H1 (cell line): ENCODE measurements at regions not wholly inside any gene's neighbourhood (a gene's known extent, or its start where the extent isn't known, plus 50 kb on each side); places are given as distances from the start of the nearest gene placed in this dataset.

Experiments
- CTCF ChIA-PET: fragments of 300-600 bp; sonication (Branson Sonifier 250); formaldehyde crosslinking; loops from one replicate; lab custom pipeline; 2021; ENCODE audit not compliant: partially characterized antibody; lab: Charles Lee
- POLR2A ChIA-PET: fragments of 300-600 bp; sonication (Branson Sonifier 250); formaldehyde crosslinking; loops from one replicate; lab custom pipeline; 2021; ENCODE audit warnings: inconsistent platforms; ENCODE audit not compliant: partially characterized antibody; lab: Charles Lee
- DNase-seq, 2 experiments: peaks; one replicate each; pipeline versions ENCODE4 v3.0.0 to v3.0.0-alpha.2; 2010 to 2022; ENCODE audit warnings: low spot score in 2 of 2, low read depth in 1 of 2, mixed read lengths in 1 of 2
- FAIRE-seq: peaks from 2 replicates; lab custom pipeline; 2011; peaks lifted over from hg19 to GRCh38; lab: Jason Lieb, UNC
- H2AFZ ChIP-seq: 2 replicates; pipeline ENCODE4 v1.8.1; 2012; ENCODE audit warnings: low read length, inconsistent platforms
- H2AK5ac ChIP-seq: 2 replicates; pipeline ENCODE4 v1.6.1; 2013; ENCODE audit warnings: low read depth, low read length
- H2BK120ac ChIP-seq: replicated peaks from 2 replicates; pipeline ENCODE3; 2013; ENCODE audit warnings: low read depth, low read length, inconsistent platforms
- H2BK12ac ChIP-seq: 2 replicates; pipeline ENCODE4 v1.6.1; 2013; ENCODE audit warnings: low read depth, low read length
- H2BK15ac ChIP-seq: 2 replicates; pipeline ENCODE4 v1.6.1; 2013; ENCODE audit warnings: low read length
- H2BK20ac ChIP-seq: 2 replicates; pipeline ENCODE4 v1.6.1; 2013; ENCODE audit warnings: low read length
- H2BK5ac ChIP-seq: 2 replicates; pipeline ENCODE4 v1.6.1; 2013; ENCODE audit warnings: low read depth, low read length
- H3K14ac ChIP-seq: 2 replicates; pipeline ENCODE4 v1.6.1; 2013; ENCODE audit warnings: inconsistent platforms; ENCODE audit not compliant: insufficient read length
- H3K18ac ChIP-seq: 2 replicates; pipeline ENCODE4 v1.6.1; 2013; ENCODE audit warnings: low read length; ENCODE audit errors: extremely low read depth
- H3K23ac ChIP-seq: 2 replicates; pipeline ENCODE4 v1.6.1; 2013; ENCODE audit warnings: inconsistent platforms; ENCODE audit not compliant: insufficient read length
- H3K23me2 ChIP-seq: 2 replicates; pipeline ENCODE4 v1.6.1; 2013; ENCODE audit warnings: low read depth, low read length
- H3K27ac ChIP-seq: 2 replicates; pipeline ENCODE4 v1.6.1; 2011; ENCODE audit warnings: low read depth, low read length, inconsistent platforms
- H3K27me3 ChIP-seq, 4 experiments: replicated peaks in 1 of 4; 1 replicate in 1 of 4; 2 replicates in 3 of 4; pipeline versions ENCODE4 v1.6.1 to v1.8.1; 2011 to 2013; ENCODE audit warnings: low read length in 3 of 4, mild to moderate bottlenecking in 3 of 4, inconsistent platforms in 2 of 4, mixed read lengths in 2 of 4, moderate library complexity in 1 of 4; ENCODE audit not compliant: control insufficient read depth in 3 of 4, insufficient read depth in 3 of 4; ENCODE audit errors: extremely low read depth in 1 of 4
- H3K36me3 ChIP-seq, 4 experiments: 2 replicates each; pipeline versions ENCODE4 v1.6.1 to v1.8.1; 2011 to 2013; ENCODE audit warnings: mild to moderate bottlenecking in 4 of 4, low read length in 3 of 4, moderate library complexity in 2 of 4, control low read depth in 1 of 4, inconsistent platforms in 1 of 4; ENCODE audit not compliant: insufficient read depth in 4 of 4, control insufficient read depth in 2 of 4
- H3K4ac ChIP-seq: replicated peaks from 2 replicates; pipeline ENCODE3; 2013; ENCODE audit warnings: low read length, low read depth, mixed read lengths, inconsistent platforms; ENCODE audit not compliant: insufficient read length
- H3K4me1 ChIP-seq, 4 experiments: replicated peaks in 1 of 4; 1 replicate in 1 of 4; 2 replicates in 3 of 4; pipeline versions ENCODE4 v1.6.1 to v1.8.1; 2011 to 2013; ENCODE audit warnings: low read length in 3 of 4, inconsistent platforms in 2 of 4, mixed read lengths in 1 of 4; ENCODE audit not compliant: insufficient read depth in 4 of 4, control insufficient read depth in 3 of 4
- H3K4me2 ChIP-seq, 2 experiments: 2 replicates each; pipeline versions ENCODE4 v1.6.1 to v1.8.1; 2011 to 2013; ENCODE audit warnings: low read depth in 2 of 2, low read length in 2 of 2, control low read depth in 1 of 2, inconsistent platforms in 1 of 2, mild to moderate bottlenecking in 1 of 2; ENCODE audit not compliant: insufficient read depth in 1 of 2
- H3K4me3 ChIP-seq, 4 experiments: fragments of 200-600, 300-600 bp in 1 of 4; sonication (generic), shearing (Covaris generic), sonication (Bioruptor Twin) in 1 of 4; 2 replicates each; pipeline versions ENCODE4 v1.5.1 to v1.8.1; 2011 to 2016; ENCODE audit warnings: low read length in 4 of 4, low read depth in 3 of 4, control low read depth in 2 of 4, inconsistent platforms in 2 of 4, mild to moderate bottlenecking in 2 of 4, mixed read lengths in 1 of 4, moderate library complexity in 1 of 4; ENCODE audit not compliant: insufficient read depth in 2 of 4; ENCODE audit errors: extremely low read depth in 1 of 4
- H3K56ac ChIP-seq: replicated peaks from 2 replicates; pipeline ENCODE3; 2013; ENCODE audit warnings: low read depth, mild to moderate bottlenecking, mixed read lengths, low read length, inconsistent platforms; ENCODE audit not compliant: insufficient read length
- H3K79me1 ChIP-seq: 2 replicates; pipeline ENCODE4 v1.6.1; 2013; ENCODE audit warnings: low read depth, low read length, control low read depth
- H3K79me2 ChIP-seq, 2 experiments: 2 replicates each; pipeline versions ENCODE4 v1.6.1 to v1.8.1; 2012 to 2013; ENCODE audit warnings: low read length in 2 of 2, mild to moderate bottlenecking in 2 of 2, inconsistent platforms in 1 of 2; ENCODE audit not compliant: insufficient read depth in 2 of 2, control insufficient read depth in 1 of 2
- H3K9ac ChIP-seq, 4 experiments: replicated peaks in 1 of 4; 1 replicate in 1 of 4; 2 replicates in 3 of 4; pipeline versions ENCODE4 v1.6.1 to v1.8.1; 2011 to 2013; ENCODE audit warnings: low read depth in 3 of 4, low read length in 3 of 4, control low read depth in 2 of 4, mild to moderate bottlenecking in 2 of 4, moderate library complexity in 2 of 4, inconsistent platforms in 1 of 4; ENCODE audit errors: extremely low read depth in 1 of 4
- H3K9me3 ChIP-seq, 2 experiments: 2 replicates each; pipeline versions ENCODE4 v1.6.1 to v1.8.1; 2012 to 2013; ENCODE audit warnings: mild to moderate bottlenecking in 2 of 2, moderate library complexity in 2 of 2, control low read depth in 1 of 2, inconsistent platforms in 1 of 2, low read depth in 1 of 2, low read length in 1 of 2, mixed read lengths in 1 of 2; ENCODE audit not compliant: insufficient read depth in 2 of 2
- H4K20me1 ChIP-seq, 2 experiments: replicated peaks in 1 of 2; 2 replicates each; pipeline versions ENCODE3 to v1.8.1; 2011 to 2013; ENCODE audit warnings: inconsistent platforms in 2 of 2, low read length in 2 of 2, mild to moderate bottlenecking in 1 of 2; ENCODE audit not compliant: insufficient read depth in 2 of 2, control insufficient read depth in 1 of 2
- H4K5ac ChIP-seq: 2 replicates; pipeline ENCODE4 v1.6.1; 2013; ENCODE audit warnings: low read length, low read depth, mixed read lengths, inconsistent platforms; ENCODE audit not compliant: insufficient read length
- H4K8ac ChIP-seq: 2 replicates; pipeline ENCODE4 v1.8.0; 2013; ENCODE audit warnings: mild to moderate bottlenecking, moderate library complexity, low read length, inconsistent platforms; ENCODE audit not compliant: insufficient read depth; ENCODE audit errors: extremely low read depth
- H4K91ac ChIP-seq: replicated peaks from 2 replicates; pipeline ENCODE3; 2013; ENCODE audit warnings: low read length, mixed read lengths, inconsistent platforms; ENCODE audit not compliant: insufficient read length
- CTBP2 ChIP-seq: IDR thresholded peaks from 2 replicates; pipeline ENCODE4 v1.7.0; 2011; ENCODE audit warnings: borderline replicate concordance, mild to moderate bottlenecking, moderate library complexity, mixed read lengths, low read length; ENCODE audit not compliant: insufficient read depth, insufficient read length
- FOSL1 ChIP-seq: IDR thresholded peaks from 2 replicates; pipeline ENCODE4 v1.6.1; 2011; ENCODE audit warnings: mild to moderate bottlenecking, low read depth, low read length, moderate library complexity; ENCODE audit not compliant: insufficient read depth
- MAFK ChIP-seq: IDR thresholded peaks from 2 replicates; pipeline ENCODE4 v1.6.1; 2012; ENCODE audit warnings: low read depth, mild to moderate bottlenecking, improper control_type of control experiment, low read length
- NRF1 ChIP-seq: IDR thresholded peaks from 2 replicates; pipeline ENCODE4 v1.6.1; 2011; ENCODE audit warnings: mild to moderate bottlenecking, low read depth, low read length, improper control_type of control experiment
- RXRA ChIP-seq: IDR thresholded peaks from 2 replicates; pipeline ENCODE4 v1.6.1; 2011; ENCODE audit warnings: low read depth, mild to moderate bottlenecking, low read length, moderate library complexity; ENCODE audit not compliant: insufficient read depth
- SIN3A ChIP-seq, 2 experiments: IDR thresholded peaks in 1 of 2; conservative IDR thresholded peaks in 1 of 2; 2 replicates each; pipeline ENCODE4 v1.6.1; 2011 to 2012; ENCODE audit warnings: low read length in 2 of 2, improper control_type of control experiment in 1 of 2, low read depth in 1 of 2, mild to moderate bottlenecking in 1 of 2
- SIX5 ChIP-seq: IDR thresholded peaks from 2 replicates; pipeline ENCODE4 v1.6.1; 2011; ENCODE audit warnings: mild to moderate bottlenecking, low read depth, low read length
- SP2 ChIP-seq: IDR thresholded peaks from 2 replicates; pipeline ENCODE4 v1.6.1; 2012; ENCODE audit warnings: mild to moderate bottlenecking, low read length, inconsistent platforms
- SRF ChIP-seq: IDR thresholded peaks from 2 replicates; pipeline ENCODE4 v1.6.1; 2011; ENCODE audit warnings: mild to moderate bottlenecking, low read depth, low read length, moderate library complexity
- TAF7 ChIP-seq: optimal IDR thresholded peaks from 2 replicates; pipeline ENCODE3; 2011; ENCODE audit warnings: low read depth, mild to moderate bottlenecking, inconsistent platforms, low read length, moderate library complexity, borderline replicate concordance
- TCF12 ChIP-seq: IDR thresholded peaks from 2 replicates; pipeline ENCODE4 v1.6.1; 2011; ENCODE audit warnings: low read depth, mild to moderate bottlenecking, low read length
- USF2 ChIP-seq: IDR thresholded peaks from 2 replicates; pipeline ENCODE4 v1.6.1; 2011; ENCODE audit warnings: low read length, improper control_type of control experiment
- YY1 ChIP-seq: IDR thresholded peaks from 2 replicates; pipeline ENCODE4 v1.6.1; 2011; ENCODE audit warnings: low read depth, mild to moderate bottlenecking, low read length
- WGBS, 2 experiments: shearing (Covaris generic) in 1 of 2; methylation state at CpG; one replicate each; pipeline versions ENCODE4 v1.1.6 to v1.1.7; 2013 to 2015; ENCODE audit warnings: low lambda C conversion rate in 2 of 2, mixed read lengths in 2 of 2, inconsistent platforms in 1 of 2, low coverage in 1 of 2, missing lambda C conversion rate in 1 of 2; ENCODE audit not compliant: insufficient replicate concordance in 2 of 2, insufficient coverage in 1 of 2, insufficient read length in 1 of 2; ENCODE audit errors: extremely low coverage in 1 of 2, missing lambda C conversion rate in 1 of 2; 5-methylcytosine and 5-hydroxymethylcytosine counted together

GRCh38 chr16:48899500-48899899 is 289.5 kb upstream of the N4BP1 start:
- Histone ChIP-seq H4K5ac (no peak overlapping the region), H3K14ac (no peak overlapping the region), H3K4me3 (no peak overlapping the region), H3K9ac (no peak overlapping the region), H3K27ac (no peak overlapping the region), H3K23ac (no peak overlapping the region), H3K4me2 (no peak overlapping the region), H3K4ac (no peak overlapping the region), H3K56ac (no peak overlapping the region), H3K79me2 (no peaks in the 10 kb centered on the region), H3K27me3 (no peaks in the 10 kb centered on the region; a peak in 1 of 7 replicates), H2BK12ac (0 out of 2 replicates have a peak overlapping the region, but pooled peaks have one; percentile 42), H3K79me1 (no peaks in the 10 kb centered on the region), H3K9me3 (no peaks in the 10 kb centered on the region), H2BK120ac (no peak overlapping the region), H4K8ac (no peak overlapping the region), H3K36me3 (no peaks in the 10 kb centered on the region), H2AFZ (no peak overlapping the region), H2AK5ac (no peak overlapping the region), H2BK15ac (no peak overlapping the region), H3K18ac (no peak overlapping the region), H4K91ac (no peak overlapping the region), H3K23me2 (no peaks in the 10 kb centered on the region), H2BK20ac (no peak overlapping the region), H2BK5ac (no peak overlapping the region), H3K4me1 (peaks cover 0 to 3% (median 1%) of the 10 kb centered on the region in 4 experiments; a peak in 2 of 7 replicates), H4K20me1 (peaks cover 0 to 1% of the 10 kb centered on the region in 2 experiments)
- CTCF ChIA-PET = interaction anchor here (1.0 to 2.2 kb wide), 3 partner anchors 12 to 116 kb away, joined by 3 to 11 read pairs (median 5); no protein-coding TSS in a partner anchor
- POLR2A ChIA-PET = no interaction called here
- WGBS, 2 experiments = 89% methylated on average over 1 of the region's 1 CpG; no CpG with 5 or more reads in 1 of the 2 experiments
- DNase-seq (no peak), FAIRE-seq (no peak)
- TF ChIP-seq SP2 (no peak), FOSL1 (no peak), NRF1 (no peak), SIN3A (conservative IDR thresholded peaks at IDR 0.05 in 1 of 2, IDR thresholded peaks at IDR 0.05 in 1 of 2; ENCODE audit: low read depth in 1 of 2, low read length in 2 of 2) (no peak), YY1 (no peak), CTBP2 (no peak), MAFK (no peak), RXRA (no peak), SIX5 (no peak), TCF12 (no peak), USF2 (no peak), TAF7 (no peak), SRF (no peak)
